IMR-90 (cell line): ENCODE measurements at regions not wholly inside any gene's neighbourhood (a gene's known extent, or its start where the extent isn't known, plus 50 kb on each side); places are given as distances from the start of the nearest gene placed in this dataset.

Experiments
- ATAC-seq: fragments of 200-7000 bp; cut with Tn5 transposase; 2 replicates; pipeline ENCODE4 v1.9.1; 2020; ENCODE audit warnings: low read depth, mild to moderate bottlenecking, moderate library complexity
- BruUV-seq: library from RNA; stranded (reverse); fragments of 400-500 nt; replicated peaks from 2 replicates; lab custom pipeline; 2021; lab: Mats Ljungman, UMichigan
- CTCF ChIA-PET: fragments of 300-600 bp; formaldehyde crosslinking; extraction: SDS; loops from one replicate; lab custom pipeline; 2021; ENCODE audit warnings: antibody characterized with exemption; lab: Yijun Ruan, JAX
- POLR2A ChIA-PET: fragments of 300-600 bp; sonication (Branson Sonifier 250); formaldehyde crosslinking; loops from one replicate; lab custom pipeline; 2022; ENCODE audit warnings: antibody characterized with exemption; ENCODE audit not compliant: unreplicated experiment; lab: Charles Lee
- DNase-seq: peaks from one replicate; pipeline ENCODE4 v3.0.0; 2013
- H2AFZ ChIP-seq: replicated peaks from 2 replicates; pipeline ENCODE3; 2013; ENCODE audit warnings: low read length, mild to moderate bottlenecking; ENCODE audit not compliant: poor library complexity
- H2AK5ac ChIP-seq: 2 replicates; pipeline ENCODE4 v1.6.1; 2013; ENCODE audit warnings: low read depth, low read length, inconsistent platforms
- H2AK9ac ChIP-seq: replicated peaks from 2 replicates; pipeline ENCODE3; 2013; ENCODE audit warnings: mild to moderate bottlenecking, low read depth, low read length, moderate library complexity; ENCODE audit not compliant: poor library complexity
- H2BK120ac ChIP-seq: 2 replicates; pipeline ENCODE4 v1.6.1; 2013; ENCODE audit warnings: low read depth, low read length, inconsistent platforms
- H2BK15ac ChIP-seq: 3 replicates; pipeline ENCODE4 v1.6.1; 2013; ENCODE audit warnings: low read depth, low read length, inconsistent platforms
- H2BK20ac ChIP-seq: 2 replicates; pipeline ENCODE4 v1.6.1; 2013; ENCODE audit warnings: low read depth, mild to moderate bottlenecking, inconsistent platforms, low read length, moderate library complexity
- H2BK5ac ChIP-seq: 2 replicates; pipeline ENCODE4 v1.6.1; 2013; ENCODE audit warnings: mild to moderate bottlenecking, low read depth, low read length, inconsistent platforms; ENCODE audit not compliant: poor library complexity, severe bottlenecking
- H3K14ac ChIP-seq: replicated peaks from 2 replicates; pipeline ENCODE4 v1.6.1; 2013; ENCODE audit warnings: low read depth, low read length, inconsistent platforms
- H3K18ac ChIP-seq: 2 replicates; pipeline ENCODE4 v1.6.1; 2013; ENCODE audit warnings: low read depth, low read length, control low read depth
- H3K23ac ChIP-seq: 2 replicates; pipeline ENCODE4 v1.6.1; 2013; ENCODE audit warnings: low read depth, low read length, inconsistent platforms
- H3K27ac ChIP-seq: 2 replicates; pipeline ENCODE4 v1.5.1; 2013; ENCODE audit warnings: mild to moderate bottlenecking, control low read depth, low read length; ENCODE audit not compliant: insufficient read depth
- H3K27me3 ChIP-seq: 2 replicates; pipeline ENCODE4 v1.6.1; 2013; ENCODE audit warnings: low read length; ENCODE audit not compliant: control insufficient read depth, insufficient read depth
- H3K36me3 ChIP-seq: 2 replicates; pipeline ENCODE4 v1.6.1; 2013; ENCODE audit warnings: low read length, mixed read lengths; ENCODE audit not compliant: control insufficient read depth, insufficient read depth
- H3K4ac ChIP-seq: 2 replicates; pipeline ENCODE4 v1.6.1; 2013; ENCODE audit warnings: low read depth, low read length, inconsistent platforms
- H3K4me1 ChIP-seq: 2 replicates; pipeline ENCODE4 v1.6.1; 2013; ENCODE audit warnings: low read length, mixed read lengths; ENCODE audit not compliant: control insufficient read depth, insufficient read depth
- H3K4me2 ChIP-seq: 2 replicates; pipeline ENCODE4 v1.6.1; 2013; ENCODE audit warnings: low read depth, mild to moderate bottlenecking, control low read depth, low read length, moderate library complexity
- H3K4me3 ChIP-seq: 2 replicates; pipeline ENCODE4 v1.5.1; 2013; ENCODE audit warnings: low read depth, mild to moderate bottlenecking, control low read depth, low read length, moderate library complexity; ENCODE audit not compliant: insufficient read depth
- H3K56ac ChIP-seq: 2 replicates; pipeline ENCODE4 v1.6.1; 2013; ENCODE audit warnings: low read length, inconsistent platforms; ENCODE audit not compliant: insufficient read depth; ENCODE audit errors: extremely low read depth
- H3K79me1 ChIP-seq, 2 experiments: 2 replicates each; pipeline ENCODE4 v1.6.1; 2013; ENCODE audit warnings: low read length in 2 of 2, inconsistent platforms in 1 of 2, low read depth in 1 of 2
- H3K9ac ChIP-seq: 2 replicates; pipeline ENCODE4 v1.6.1; 2013; ENCODE audit warnings: low read depth, low read length, control low read depth
- H3K9me1 ChIP-seq: 2 replicates; pipeline ENCODE4 v1.6.1; 2013; ENCODE audit warnings: low read length, inconsistent platforms; ENCODE audit not compliant: insufficient read depth
- H3K9me3 ChIP-seq: 2 replicates; pipeline ENCODE4 v1.6.1; 2013; ENCODE audit warnings: low read length; ENCODE audit not compliant: control insufficient read depth, insufficient read depth
- H4K20me1 ChIP-seq: 2 replicates; pipeline ENCODE4 v1.6.1; 2013; ENCODE audit warnings: low read length, inconsistent platforms; ENCODE audit not compliant: insufficient read depth
- H4K5ac ChIP-seq: 2 replicates; pipeline ENCODE4 v1.6.1; 2013; ENCODE audit warnings: mild to moderate bottlenecking, low read depth, low read length, control low read depth
- H4K8ac ChIP-seq, 2 experiments: 2 replicates each; pipeline ENCODE4 v1.6.1; 2013; ENCODE audit warnings: low read depth in 2 of 2, low read length in 2 of 2, control low read depth in 1 of 2, inconsistent platforms in 1 of 2
- H4K91ac ChIP-seq: 2 replicates; pipeline ENCODE4 v1.6.1; 2013; ENCODE audit warnings: low read depth, low read length, inconsistent platforms; ENCODE audit not compliant: insufficient read depth
- NFE2L2 ChIP-seq: fragments of 150-350 bp; IDR thresholded peaks from 2 replicates; pipeline ENCODE4 v1.6.1; 2016; ENCODE audit warnings: low read depth, mild to moderate bottlenecking, low read length
- RCOR1 ChIP-seq: IDR thresholded peaks from 2 replicates; pipeline ENCODE4 v1.6.1; 2012; ENCODE audit warnings: mild to moderate bottlenecking, low read length, improper control_type of control experiment; ENCODE audit not compliant: insufficient replicate concordance
- RFX5 ChIP-seq: IDR thresholded peaks from 2 replicates; pipeline ENCODE4 v1.8.0; 2012; ENCODE audit warnings: low read depth, mild to moderate bottlenecking, low read length, moderate library complexity
- WGBS, 2 experiments: methylation state at CpG; one replicate each; pipeline versions ENCODE4 v1.1.5 to v1.1.7; 2013; ENCODE audit warnings: missing lambda C conversion rate in 2 of 2; ENCODE audit not compliant: insufficient read length in 1 of 2; ENCODE audit errors: extremely low coverage in 2 of 2; 5-methylcytosine and 5-hydroxymethylcytosine counted together
- dilution Hi-C: fragments of 300-500 bp; cut with HindIII; formaldehyde crosslinking; loops from one replicate; pipeline ENCODE4 v1.14.3; 2018; ENCODE audit warnings: low sequenced_read_pairs; ENCODE audit not compliant: unreplicated experiment
- in situ Hi-C: fragments of 300-500 bp; cut with MboI; formaldehyde crosslinking; loops from 3 replicates; pipeline ENCODE4 v1.14.3; 2019; ENCODE audit warnings: low sequenced_read_pairs, inconsistent platforms, mixed read lengths
- intact Hi-C: fragments of 100-400 bp; cut with micrococcal nuclease; formaldehyde crosslinking; loops from 2 replicates; pipeline ENCODE4 v1.10.0; 2022

- Histone ChIP-seq H3K4ac (no peak overlapping the region), H4K5ac (no peak overlapping the region), H4K91ac (no peak overlapping the region), H3K27me3 (peaks cover 4% of the 10 kb centered on the region; the same call in 1 of the 2 replicates), H2AK9ac (no peak overlapping the region), H3K27ac (no peak overlapping the region), H2AFZ (no peak overlapping the region), H3K56ac (no peak overlapping the region), H3K14ac (no peak overlapping the region), H3K9me3 (no peaks in the 10 kb centered on the region), H3K79me1 (no peaks in the 10 kb centered on the region), H2BK5ac (no peak overlapping the region), H3K36me3 (no peaks in the 10 kb centered on the region), H3K23ac (no peak overlapping the region), H2AK5ac (no peak overlapping the region), H4K8ac (no peak overlapping the region), H2BK20ac (no peak overlapping the region), H3K4me2 (no peak overlapping the region), H2BK120ac (no peak overlapping the region), H3K9ac (no peak overlapping the region), H2BK15ac (no peak overlapping the region), H4K20me1 (no peaks in the 10 kb centered on the region), H3K4me3 (no peak overlapping the region), H3K18ac (no peak overlapping the region), H3K9me1 (no peaks in the 10 kb centered on the region), H3K4me1 (peaks cover 4% of the 10 kb centered on the region; the same call in 1 of the 2 replicates)
- ChIA-PET CTCF (interaction anchor here (0.5 kb wide), 1 partner anchor 852 kb away, joined by 3 read pairs; no protein-coding TSS in a partner anchor), POLR2A (no interaction called here)
- BruUV-seq: no TSS peak
- intact Hi-C loops (no loop called here), dilution Hi-C loops (no loop called here), in situ Hi-C loops (no loop called here)
- TF ChIP-seq NFE2L2: no peak
- TF ChIP-seq RFX5: no peak
- no peak for TF ChIP-seq RCOR1
- ATAC-seq (no peak), DNase-seq (no peak)
- WGBS, 2 experiments: no CpG with 5 or more reads among the region's 2 CpGs
Observed at GRCh38 chr5:124606543-124606942, 139.9 kb downstream of the ZNF608 start.
